ENCODE measurements at regions not wholly inside any gene's neighbourhood (a gene's known extent, or its start where the extent isn't known, plus 50 kb on each side); places are given as distances from the start of the nearest gene placed in this dataset.

DNA sequence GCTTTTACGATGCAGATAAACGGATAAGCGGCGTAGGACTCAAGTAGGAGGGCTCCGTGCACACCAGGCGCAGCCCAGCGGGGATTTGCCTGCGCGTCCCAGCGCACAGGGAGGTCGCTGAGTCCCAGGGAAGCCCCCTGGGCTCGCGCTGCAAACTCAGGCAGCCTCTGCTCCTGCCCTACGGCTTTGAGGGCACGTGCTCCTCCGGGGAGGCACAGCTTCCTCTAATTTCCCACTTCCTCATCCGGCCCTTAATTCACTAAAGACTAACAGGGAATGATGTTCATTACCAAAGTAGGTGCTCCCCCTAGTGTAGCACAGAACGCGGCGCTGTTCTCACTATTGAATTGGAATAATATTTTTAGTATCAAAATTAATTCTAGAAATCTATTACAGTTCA is 825.4 kb downstream of the KCNJ18 start:
- TF ChIP-seq POLR2AphosphoS5 (IDR thresholded peaks at IDR 0.05; ENCODE audit: borderline replicate concordance, low read depth, low read length): no peak
- TF ChIP-seq EZH2 (IDR thresholded peaks at IDR 0.05): no peak
- no peak for TF ChIP-seq FOXP2 (optimal IDR thresholded peaks at IDR 0.05; ENCODE audit: control extremely low read depth, extremely low read length, insufficient read depth)
